Erythroblast (primary cell): ENCODE measurements at regions not wholly inside any gene's neighbourhood (a gene's known extent, or its start where the extent isn't known, plus 50 kb on each side); places are given as distances from the start of the nearest gene placed in this dataset.

Experiments used
- GATA1 ChIP-seq: IDR thresholded peaks from 2 replicates; pipeline ENCODE4 v1.6.1; 2011; ENCODE audit warnings: low read depth, mild to moderate bottlenecking, control low read depth, low read length, moderate library complexity
- POLR2A ChIP-seq: IDR thresholded peaks from 2 replicates; pipeline ENCODE4 v1.6.1; 2011; ENCODE audit warnings: mild to moderate bottlenecking, low read length

- TF ChIP-seq POLR2A (no peak), GATA1 (no peak)
Observed at GRCh38 chr6:93654548-93654947, 235.2 kb upstream of the EPHA7 start.
